ENCODE measurements at regions not wholly inside any gene's neighbourhood (a gene's known extent, or its start where the extent isn't known, plus 50 kb on each side); places are given as distances from the start of the nearest gene placed in this dataset.

GRCh38 chr15:39075756-39076341, 505.0 kb upstream of the THBS1 start:
- DNase-seq (ENCODE audit: low read depth, low spot score) = no peak

GRCh38 chr15:39078026-39078425, 502.9 kb upstream of the THBS1 start:
- no peak for DNase-seq (ENCODE audit: low read depth, low spot score)

DNA sequence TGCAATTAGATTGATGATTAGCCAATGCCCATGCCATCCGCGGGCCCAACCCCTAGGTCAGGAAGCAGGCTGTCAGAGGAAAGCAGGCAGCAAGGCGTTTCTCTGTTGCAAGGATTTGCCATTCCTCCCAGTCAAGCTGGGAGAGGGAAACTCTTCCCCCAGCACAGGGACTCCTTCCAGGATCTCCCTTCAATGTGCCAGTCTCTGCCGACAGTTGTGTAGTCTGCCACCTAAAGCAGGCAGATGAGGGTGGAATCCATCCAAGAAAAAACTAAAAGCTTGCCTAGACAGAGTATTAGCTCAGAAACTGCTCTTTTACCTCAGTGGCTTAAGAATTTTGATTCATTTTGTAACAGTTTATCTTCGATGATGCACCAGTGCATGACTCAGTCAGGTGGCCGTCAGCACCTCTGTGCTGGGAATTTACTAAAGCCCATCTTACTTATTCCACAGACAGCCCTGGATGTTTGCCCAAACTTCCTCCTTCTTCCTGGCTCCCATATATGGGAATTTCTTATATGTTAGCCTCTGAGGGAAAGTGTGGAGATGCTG, 501.5 kb upstream of the THBS1 start:
- DNase-seq (ENCODE audit: low read depth, low spot score) = no peak

- DNase-seq (ENCODE audit: low read depth, low spot score) = no peak
These were observed 497.7 kb upstream of the THBS1 start for GRCh38 chr15:39083213-39083612.

DNA sequence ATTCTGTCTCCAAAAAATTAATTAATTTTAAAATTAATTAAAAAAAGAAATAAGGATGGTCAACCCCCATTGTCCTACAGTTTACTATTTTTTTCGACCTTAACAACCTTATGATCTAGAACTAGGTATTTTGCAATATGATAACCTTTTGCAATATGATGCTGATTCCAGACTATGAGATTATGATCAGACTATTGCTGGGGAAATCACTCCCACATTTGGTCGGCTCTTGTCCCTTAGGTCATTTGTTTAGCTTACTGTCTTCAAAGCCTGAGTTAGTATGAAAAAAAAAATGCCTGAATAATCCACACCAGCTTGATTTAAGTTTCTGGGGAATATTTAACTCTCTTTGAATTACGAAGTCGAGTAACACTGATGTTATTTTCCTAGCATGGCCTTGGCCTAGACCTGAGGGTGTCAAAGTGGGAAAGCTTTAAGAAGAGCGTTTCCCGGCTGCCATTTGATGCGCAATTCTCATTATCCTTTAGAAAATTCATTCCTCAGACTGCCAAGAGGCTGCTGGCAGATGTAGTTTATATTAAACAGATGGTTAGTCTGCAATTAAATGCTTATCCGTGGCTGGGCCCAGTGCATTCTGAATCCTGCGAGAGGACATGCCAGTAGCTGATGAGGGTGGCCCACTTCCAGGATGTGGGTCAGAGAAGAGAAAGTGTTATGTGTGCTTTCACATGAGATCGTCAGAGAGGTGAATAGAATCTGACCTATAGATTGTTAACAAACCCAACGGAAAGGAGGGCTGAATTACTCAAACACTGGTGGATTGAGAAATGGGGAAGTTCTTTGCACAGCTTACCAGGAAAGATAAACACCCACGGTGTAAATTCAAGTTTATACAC, 496.0 kb upstream of the THBS1 start:
- no peak for DNase-seq (ENCODE audit: low read depth, low spot score)

- DNase-seq (ENCODE audit: low read depth, low spot score) = no peak
These were observed 494.2 kb upstream of the THBS1 start for GRCh38 chr15:39086641-39087040.

DNA sequence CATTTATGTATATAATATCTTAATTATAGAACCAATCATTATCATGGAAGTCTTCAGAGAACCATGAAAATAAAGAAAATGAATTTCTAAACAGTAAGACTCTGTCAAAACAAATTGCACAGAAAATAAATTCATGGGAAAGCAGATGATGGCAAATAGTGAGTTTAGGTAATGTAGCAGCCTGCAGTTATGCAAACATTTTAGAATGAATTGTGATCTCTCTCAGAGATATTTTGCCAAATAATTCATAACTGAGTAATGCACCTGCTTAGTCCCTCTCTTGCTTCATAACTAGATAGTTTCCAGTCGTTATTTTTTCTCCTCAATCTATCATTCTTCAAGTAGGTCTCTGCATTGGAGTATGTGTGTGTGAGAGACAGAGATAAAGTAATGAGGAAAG, 492.7 kb upstream of the THBS1 start:
- no peak for DNase-seq (ENCODE audit: low read depth, low spot score)

DNA sequence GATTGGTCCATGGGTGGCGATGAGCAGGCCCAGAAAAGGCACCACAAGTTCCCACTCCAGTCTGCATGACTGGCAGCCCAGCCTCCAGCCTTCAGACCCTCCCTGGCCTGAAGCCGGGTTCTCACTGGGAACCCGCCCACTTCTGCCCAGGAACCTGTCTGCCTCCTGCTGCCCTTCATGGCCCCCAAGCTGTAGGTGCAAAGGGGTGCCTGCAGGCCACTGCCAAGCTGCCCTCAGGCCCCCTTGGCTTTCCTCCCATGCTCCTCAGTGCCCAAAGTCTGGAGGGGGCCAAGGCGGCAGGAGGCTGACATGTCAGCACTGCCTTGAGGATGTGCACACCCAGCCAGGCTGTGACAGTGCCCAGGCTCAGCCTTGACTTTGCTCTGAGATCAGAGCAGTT, 488.5 kb upstream of the THBS1 start:
- DNase-seq (ENCODE audit: low read depth, low spot score) = no peak

GRCh38 chr15:39092761-39093160, 488.1 kb upstream of the THBS1 start:
- DNase-seq (ENCODE audit: low read depth, low spot score) = no peak

DNA sequence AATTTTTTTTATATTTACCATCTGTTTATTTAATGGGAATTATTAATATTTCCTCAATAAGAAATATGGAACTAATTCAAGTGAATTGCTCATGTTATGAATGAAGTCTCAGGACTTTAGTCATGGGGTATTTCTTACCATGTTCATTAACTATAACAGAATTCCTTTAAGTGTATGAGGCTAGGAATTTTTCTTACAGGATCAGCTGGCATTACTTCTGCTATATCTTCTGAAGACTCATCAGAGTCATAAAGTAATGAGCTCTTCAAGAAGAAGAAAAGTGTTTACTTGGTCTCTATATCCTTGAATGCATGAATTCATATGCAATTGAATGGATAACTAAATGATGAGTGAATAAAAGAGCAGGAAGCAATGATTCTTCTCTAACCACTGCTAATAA, 486.8 kb upstream of the THBS1 start:
- no peak for DNase-seq (ENCODE audit: low read depth, low spot score)

- DNase-seq (ENCODE audit: low read depth, low spot score) = no peak
These were observed 485.5 kb upstream of the THBS1 start for GRCh38 chr15:39095218-39095879.

- no peak for DNase-seq (ENCODE audit: low read depth, low spot score)
These were observed 484.2 kb upstream of the THBS1 start for GRCh38 chr15:39096608-39097205.

DNA sequence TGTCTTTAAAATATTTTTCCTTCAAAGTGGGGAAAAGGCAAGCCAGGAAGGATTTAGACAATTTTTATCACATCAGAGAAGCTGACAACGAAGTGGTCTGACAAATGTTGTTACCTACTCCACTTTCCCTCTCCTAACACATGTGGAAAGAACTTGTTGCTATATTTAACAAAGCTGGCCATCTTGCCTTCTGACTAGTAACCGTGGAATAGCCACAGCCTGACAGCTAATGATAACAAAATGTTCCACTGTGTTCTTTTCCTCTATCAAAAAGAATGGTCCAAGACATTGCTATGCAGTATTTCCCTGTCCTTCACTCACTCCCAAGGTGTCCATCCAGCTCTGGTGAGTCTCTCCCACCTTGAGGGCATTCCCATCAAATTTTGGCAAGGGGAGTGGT, 481.4 kb upstream of the THBS1 start:
- no peak for DNase-seq (ENCODE audit: low read depth, low spot score)

DNA sequence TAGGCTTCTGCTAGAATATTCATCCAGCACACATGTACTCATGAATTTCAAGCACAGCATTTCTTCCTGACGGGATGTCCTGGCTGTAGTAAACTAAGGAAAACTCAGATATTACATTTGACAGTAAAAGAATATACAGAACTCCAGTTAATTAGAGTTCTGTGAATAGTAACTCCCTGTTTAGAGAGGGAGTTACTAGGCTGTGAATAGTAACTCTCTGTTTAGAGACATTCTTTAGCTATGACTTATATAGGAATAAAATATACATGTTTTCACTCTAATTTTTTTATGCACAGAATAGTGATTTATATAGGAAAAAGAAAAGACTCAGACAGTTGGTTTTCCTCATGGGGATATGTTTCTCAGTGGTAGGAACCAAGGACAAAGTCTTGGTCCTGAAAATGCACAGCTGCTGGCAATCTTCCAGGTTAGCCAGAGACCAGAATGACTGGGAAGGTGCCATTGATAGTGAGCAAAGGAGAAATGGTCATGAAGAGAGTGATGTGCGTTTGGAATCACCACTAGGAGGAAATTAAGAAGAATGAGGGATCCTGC, 480.7 kb upstream of the THBS1 start:
- DNase-seq (ENCODE audit: low read depth, low spot score) = no peak

DNA sequence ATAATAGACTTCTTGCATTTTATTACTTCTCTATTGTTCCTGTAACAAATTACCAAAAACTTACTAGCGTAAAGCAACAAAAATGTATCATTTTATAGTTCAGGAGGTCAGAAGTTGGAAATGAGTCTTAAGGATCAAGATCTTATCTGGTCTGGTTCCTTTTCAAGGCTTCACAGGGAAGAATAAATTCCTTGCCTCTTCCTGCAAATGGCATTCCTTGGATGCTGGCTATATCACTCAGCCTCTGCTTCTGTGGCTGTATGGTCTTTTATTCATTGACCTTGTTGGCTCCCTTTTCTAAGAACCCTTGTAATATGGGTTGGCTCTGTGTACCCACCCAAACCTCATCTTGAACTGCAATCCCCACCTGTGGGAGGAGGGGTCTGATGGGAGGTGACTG, 478.4 kb upstream of the THBS1 start:
- no peak for DNase-seq (ENCODE audit: low read depth, low spot score)

GRCh38 chr15:39106950-39107349, 473.9 kb upstream of the THBS1 start:
- no peak for DNase-seq (ENCODE audit: low read depth, low spot score)

DNA sequence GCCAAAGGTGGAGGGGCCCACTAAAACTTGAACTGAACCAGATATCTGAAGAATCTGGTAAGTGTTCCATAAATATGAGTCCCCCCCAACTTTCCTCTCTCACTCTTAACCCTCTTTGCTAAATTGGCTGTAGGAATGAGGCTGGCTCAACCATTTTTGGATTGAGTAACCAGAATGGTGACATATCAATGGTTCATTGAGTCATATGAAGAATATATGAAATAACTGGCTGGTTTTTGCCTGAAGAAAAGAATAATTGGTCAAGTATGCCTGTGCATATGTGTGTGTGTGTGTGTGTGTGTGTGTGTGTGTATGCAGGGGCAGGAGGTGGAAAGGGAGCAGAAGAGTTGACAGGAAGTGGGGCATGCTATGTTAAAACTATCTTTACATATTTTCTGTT, 472.9 kb upstream of the THBS1 start:
- DNase-seq (ENCODE audit: low read depth, low spot score) = no peak

DNA sequence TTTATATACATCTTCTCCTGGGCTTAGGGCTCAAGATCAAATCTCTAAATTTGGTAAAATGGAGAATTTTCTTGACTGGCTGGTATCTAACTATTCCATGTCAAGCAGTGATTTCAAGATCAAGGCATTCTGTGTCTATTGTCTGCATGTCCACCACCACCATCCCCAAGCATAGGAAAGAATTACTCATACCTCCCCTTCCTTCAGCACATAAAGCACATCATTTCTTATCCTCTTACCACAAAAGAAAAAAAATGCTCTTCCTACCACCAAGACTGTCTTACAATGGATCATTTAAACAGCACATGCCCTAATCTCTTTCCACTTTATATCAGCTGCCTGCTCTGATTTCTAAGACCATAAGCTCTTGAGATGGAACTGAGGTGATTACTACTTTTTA, 470.5 kb upstream of the THBS1 start:
- DNase-seq (ENCODE audit: low read depth, low spot score) = no peak

DNA sequence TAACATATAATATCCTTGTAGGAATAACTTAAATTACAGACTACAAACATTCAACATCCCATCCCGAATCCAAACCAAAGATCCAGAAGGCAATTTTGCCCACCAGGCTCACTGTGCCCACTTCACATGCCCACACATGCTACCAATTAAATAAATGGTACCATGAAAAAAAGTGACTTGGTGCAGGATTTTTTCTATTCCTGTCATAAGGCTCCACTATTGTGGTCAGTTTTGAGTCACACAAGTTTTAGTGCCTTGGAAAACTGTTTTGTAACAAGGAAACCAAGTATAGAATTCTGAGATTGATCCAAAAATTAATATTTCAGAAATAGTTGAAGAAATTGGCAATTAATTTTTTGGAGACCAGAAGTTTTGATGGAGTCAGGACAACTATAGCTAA, 470.1 kb upstream of the THBS1 start:
- DNase-seq (ENCODE audit: low read depth, low spot score) = no peak

DNA sequence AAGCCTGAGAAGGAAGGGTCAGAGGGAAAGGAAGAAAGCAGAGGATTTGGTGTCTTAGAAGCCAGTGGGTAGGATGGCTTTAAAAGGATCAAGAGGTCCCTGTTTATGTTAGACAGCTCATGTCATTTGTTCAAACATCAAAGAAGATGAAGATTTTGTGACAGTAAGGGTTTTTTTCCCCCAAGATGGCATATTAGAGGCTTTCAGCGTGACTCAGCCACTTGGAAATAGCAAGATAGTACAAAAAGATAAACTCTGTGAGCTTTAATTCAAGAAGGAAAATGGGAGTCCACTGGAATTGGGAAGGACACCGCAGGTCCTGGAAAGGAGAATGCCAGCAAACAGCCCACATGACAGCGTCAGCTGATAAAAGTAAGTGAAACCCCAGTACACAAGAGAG, 467.1 kb upstream of the THBS1 start:
- DNase-seq (ENCODE audit: low read depth, low spot score) = no peak

DNA sequence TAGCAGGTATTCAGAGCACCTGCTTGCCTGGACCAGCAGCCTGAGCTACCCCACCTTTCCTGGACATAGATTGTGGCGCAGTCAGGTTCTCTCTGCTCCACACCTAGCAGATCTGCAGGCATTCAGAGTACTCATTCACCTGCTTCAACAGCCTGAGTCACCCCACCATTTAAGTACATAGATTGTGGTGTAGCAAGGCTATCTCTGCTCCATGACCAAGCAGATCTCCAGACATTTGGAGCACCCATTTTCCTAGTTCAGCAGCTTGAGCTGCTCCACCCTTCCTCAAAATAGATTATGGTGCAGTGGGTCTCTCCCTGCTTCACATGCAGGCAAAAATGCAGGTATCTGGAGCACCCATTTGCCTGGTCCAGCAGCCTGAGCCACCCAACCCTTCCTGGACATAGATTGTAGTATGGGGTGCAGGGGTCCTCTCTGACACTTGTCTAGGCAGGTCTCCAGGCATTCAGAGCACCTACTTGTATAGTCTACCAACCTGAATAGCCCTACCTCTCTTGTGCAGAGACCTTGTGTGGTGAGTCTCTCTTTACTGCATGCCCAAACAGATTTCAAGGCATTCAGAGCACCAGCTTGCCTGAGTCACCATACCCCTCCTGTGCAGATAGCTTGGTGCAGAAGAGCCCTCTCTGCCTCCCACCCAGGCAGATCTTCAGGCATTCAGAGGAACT, 466.0 kb upstream of the THBS1 start:
- DNase-seq (ENCODE audit: low read depth, low spot score) = no peak

All from activated naive CD8-positive, alpha-beta T cell treated with anti-CD3 and anti-CD28 coated beads, Interleukin-2, amount 50 U/mL, for 16 hours (primary cell).